Stomach smooth muscle (tissue), 2 donors: ENCODE measurements at regions not wholly inside any gene's neighbourhood (a gene's known extent, or its start where the extent isn't known, plus 50 kb on each side); places are given as distances from the start of the nearest gene placed in this dataset.

Experiments
- H3K27ac ChIP-seq: one replicate; pipeline ENCODE4 v1.7.0; 2013; ENCODE audit warnings: mild to moderate bottlenecking, low read length, inconsistent platforms
- H3K27me3 ChIP-seq, 2 donors: one replicate each; pipeline ENCODE4 v1.7.0; 2013; ENCODE audit warnings: low read length in 2 of 2; ENCODE audit not compliant: insufficient read depth in 2 of 2, control insufficient read depth in 1 of 2
- H3K36me3 ChIP-seq, 2 donors: one replicate each; pipeline ENCODE4 v1.7.0; 2013; ENCODE audit warnings: low read length in 2 of 2; ENCODE audit not compliant: control insufficient read depth in 2 of 2, insufficient read depth in 2 of 2
- H3K4me1 ChIP-seq: one replicate; pipeline ENCODE4 v1.7.0; 2013; ENCODE audit warnings: low read length; ENCODE audit not compliant: control insufficient read depth, insufficient read depth
- H3K4me3 ChIP-seq, 2 donors: one replicate each; pipeline ENCODE4 v1.7.0; 2013; ENCODE audit warnings: low read length in 2 of 2
- H3K9ac ChIP-seq, 2 donors: one replicate each; pipeline ENCODE4 v1.7.0; 2013; ENCODE audit warnings: low read length in 2 of 2, mild to moderate bottlenecking in 1 of 2
- H3K9me3 ChIP-seq, 2 donors: one replicate each; pipeline ENCODE4 v1.7.0; 2013; ENCODE audit warnings: low read length in 2 of 2; ENCODE audit not compliant: control insufficient read depth in 2 of 2
- donor health status: healthy.
- donor health status: Pancreatic carcinoma.

DNA sequence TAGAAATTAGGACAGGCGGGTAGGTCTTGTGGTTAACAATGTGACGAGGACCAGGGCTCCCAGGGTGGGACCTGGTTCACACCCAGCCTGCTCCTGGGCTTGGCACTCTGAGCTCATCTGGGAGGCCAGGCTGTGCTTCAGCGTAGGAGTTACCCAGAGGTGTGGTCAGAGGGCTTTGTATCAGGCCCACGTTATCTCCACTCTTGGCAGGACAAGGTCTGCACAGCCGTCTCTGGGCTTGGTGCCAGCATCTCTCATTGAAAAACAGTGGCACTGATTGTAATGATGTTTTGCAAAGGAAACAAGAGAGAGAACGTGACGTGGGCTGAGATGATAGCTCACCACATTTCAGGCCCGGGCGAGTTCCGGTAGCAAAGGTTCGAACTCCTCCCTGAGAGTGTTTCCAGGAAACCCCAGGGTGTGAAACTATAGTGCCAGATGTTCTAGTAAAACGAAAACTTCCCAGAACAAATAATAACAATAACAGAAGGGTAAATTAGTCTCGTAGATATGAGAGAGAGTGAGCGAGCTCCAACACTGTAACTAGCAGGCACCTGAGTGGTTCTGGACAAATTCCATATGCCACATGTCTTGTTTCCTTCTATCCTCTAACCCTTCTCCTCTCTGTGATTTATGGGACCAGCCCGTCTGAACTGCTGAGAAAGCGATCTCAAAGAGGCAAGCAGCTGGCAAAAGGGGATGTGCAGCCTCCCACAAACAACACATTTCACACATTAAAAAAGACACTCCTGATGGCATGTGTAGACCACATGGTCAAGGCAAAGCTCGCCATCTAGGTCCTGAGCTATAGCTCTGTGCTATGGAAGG, 227.3 kb downstream of the KTN1 start:
- Histone ChIP-seq H3K27ac (no peak overlapping the region), H3K4me3 (no peak overlapping the region), H3K36me3 (no peaks in the 10 kb centered on the region), H3K9me3 (peaks cover 0 to 6% of the 10 kb centered on the region in 2 donors), H3K4me1 (no peaks in the 10 kb centered on the region), H3K9ac (no peak overlapping the region), H3K27me3 (no peaks in the 10 kb centered on the region)

DNA sequence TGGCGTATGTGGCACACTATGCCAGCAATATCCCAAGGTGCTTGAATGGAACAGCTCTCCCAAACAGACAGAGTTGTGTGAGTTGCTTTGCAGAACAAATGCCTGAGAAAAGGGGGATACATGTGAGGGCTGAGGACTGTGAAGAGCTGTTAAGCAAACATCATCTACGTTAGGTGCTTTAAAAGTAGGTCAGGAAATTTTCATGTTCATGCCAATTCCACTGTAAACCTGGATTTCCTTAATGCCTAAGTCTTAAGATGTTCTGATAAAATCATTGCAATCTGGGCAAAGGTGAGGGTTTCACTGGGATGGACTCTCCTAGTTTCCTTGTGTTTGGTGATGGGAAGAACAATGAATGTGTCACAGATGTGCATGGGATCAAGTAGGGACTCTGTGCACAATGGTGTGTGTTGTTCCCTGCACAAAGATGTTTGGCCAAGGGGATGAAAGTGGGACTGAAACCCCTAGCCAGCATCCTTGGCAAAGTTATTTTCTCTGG, 227.9 kb downstream of the KTN1 start:
- no peaks in the 10 kb centered on the region for H3K27me3 ChIP-seq
- no peaks in the 10 kb centered on the region for H3K36me3 ChIP-seq
- no peak overlapping the region for H3K9ac ChIP-seq
- no peak overlapping the region for H3K4me3 ChIP-seq
- peaks cover 0 to 5% of the 10 kb centered on the region in 2 donors for H3K9me3 ChIP-seq
- no peak overlapping the region for H3K27ac ChIP-seq
- H3K4me1 ChIP-seq = no peaks in the 10 kb centered on the region

DNA sequence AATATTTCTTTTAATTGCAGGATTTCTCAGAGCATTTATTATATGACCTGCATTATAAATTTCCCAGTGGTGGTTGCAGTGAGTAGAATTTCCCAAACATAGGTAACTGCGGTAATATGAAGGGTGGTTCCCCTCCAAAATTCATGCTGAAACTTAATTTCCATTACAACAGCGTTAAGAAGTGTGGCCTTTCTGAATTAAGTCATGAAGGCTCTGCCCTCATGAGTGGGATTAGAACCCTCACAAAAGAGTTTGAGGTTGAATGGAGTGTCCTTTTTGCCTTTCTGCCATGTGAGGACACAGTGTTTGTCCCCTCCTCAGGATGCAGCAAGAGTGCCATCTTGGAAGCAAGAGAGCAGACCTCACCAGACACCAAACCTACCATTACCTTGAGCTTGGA, 233.6 kb downstream of the KTN1 start:
- Histone ChIP-seq H3K27me3 (no peaks in the 10 kb centered on the region), H3K9me3 (no peaks in the 10 kb centered on the region), H3K27ac (no peak overlapping the region), H3K9ac (no peak overlapping the region), H3K4me1 (no peaks in the 10 kb centered on the region), H3K4me3 (no peak overlapping the region), H3K36me3 (no peaks in the 10 kb centered on the region)

DNA sequence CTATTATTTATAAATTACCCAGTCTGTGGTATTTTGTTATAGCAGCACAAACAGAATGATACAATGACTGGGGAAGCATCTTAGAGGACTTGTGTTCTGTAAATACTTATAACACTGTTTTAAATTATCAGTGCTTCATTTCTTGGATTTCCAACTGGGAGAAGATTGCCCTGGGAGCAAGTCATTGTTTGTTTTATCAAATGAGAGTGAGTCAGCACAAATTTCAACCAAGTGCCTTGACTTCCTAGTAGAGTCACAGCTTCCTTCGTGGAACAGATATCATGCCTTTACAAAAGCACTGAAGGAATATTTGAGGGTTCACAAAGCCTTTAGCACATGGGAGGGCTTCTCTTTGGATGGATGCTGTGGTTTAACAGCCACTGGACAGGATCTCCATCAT, 234.1 kb downstream of the KTN1 start:
- Histone ChIP-seq H3K9ac (no peak overlapping the region), H3K4me3 (no peak overlapping the region), H3K9me3 (no peaks in the 10 kb centered on the region), H3K36me3 (no peaks in the 10 kb centered on the region), H3K27ac (no peak overlapping the region), H3K27me3 (no peaks in the 10 kb centered on the region), H3K4me1 (no peaks in the 10 kb centered on the region)

- Histone ChIP-seq H3K27me3 (no peaks in the 10 kb centered on the region), H3K4me3 (no peak overlapping the region), H3K27ac (no peak overlapping the region), H3K9ac (no peak overlapping the region), H3K36me3 (no peaks in the 10 kb centered on the region), H3K9me3 (no peaks in the 10 kb centered on the region), H3K4me1 (no peaks in the 10 kb centered on the region)
Observed at GRCh38 chr14:55814873-55815272, 234.9 kb downstream of the KTN1 start.

GRCh38 chr14:55816225-55816624, 236.2 kb downstream of the KTN1 start:
- Histone ChIP-seq H3K4me3 (no peak overlapping the region), H3K27me3 (no peaks in the 10 kb centered on the region), H3K4me1 (no peaks in the 10 kb centered on the region), H3K9ac (no peak overlapping the region), H3K27ac (no peak overlapping the region), H3K9me3 (no peaks in the 10 kb centered on the region), H3K36me3 (no peaks in the 10 kb centered on the region)

DNA sequence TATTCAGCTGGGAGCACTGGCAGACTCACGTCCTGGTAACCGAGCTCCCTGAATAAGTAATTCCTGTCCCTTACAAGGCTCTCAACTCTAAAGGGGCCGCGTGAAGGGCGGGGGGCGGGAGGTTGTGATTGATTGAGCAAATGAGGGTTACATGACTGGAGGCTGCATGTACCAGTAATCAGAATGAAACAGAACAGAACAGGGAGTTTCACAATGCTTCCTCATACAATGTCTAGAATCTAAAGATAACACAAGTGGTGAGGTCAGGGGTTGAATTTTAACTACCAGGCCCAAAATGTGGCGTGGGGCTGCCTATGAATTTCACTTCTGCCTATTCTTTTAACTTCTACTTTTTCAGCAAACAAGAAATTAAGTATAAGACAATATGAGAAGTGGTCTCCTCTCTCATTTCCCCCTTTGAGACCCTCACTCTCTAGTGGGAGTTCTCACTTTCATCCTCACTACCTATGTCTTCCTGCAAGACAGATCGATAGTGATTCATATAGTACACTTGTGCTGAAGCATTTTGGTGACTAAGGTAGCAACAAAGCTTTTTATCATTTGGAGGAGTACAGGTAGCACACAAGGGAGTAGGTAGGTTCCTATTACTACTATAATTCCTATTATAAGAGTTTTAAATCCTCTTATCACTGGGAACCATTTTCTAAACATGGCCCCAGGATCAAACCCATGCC, 239.8 kb downstream of the KTN1 start:
- H3K27me3 ChIP-seq = no peaks in the 10 kb centered on the region
- H3K27ac ChIP-seq = no peak overlapping the region
- peaks cover 3 to 5% of the 10 kb centered on the region in 2 donors for H3K9me3 ChIP-seq
- no peak overlapping the region for H3K4me3 ChIP-seq
- no peaks in the 10 kb centered on the region for H3K4me1 ChIP-seq
- no peak overlapping the region for H3K9ac ChIP-seq
- H3K36me3 ChIP-seq = no peaks in the 10 kb centered on the region

DNA sequence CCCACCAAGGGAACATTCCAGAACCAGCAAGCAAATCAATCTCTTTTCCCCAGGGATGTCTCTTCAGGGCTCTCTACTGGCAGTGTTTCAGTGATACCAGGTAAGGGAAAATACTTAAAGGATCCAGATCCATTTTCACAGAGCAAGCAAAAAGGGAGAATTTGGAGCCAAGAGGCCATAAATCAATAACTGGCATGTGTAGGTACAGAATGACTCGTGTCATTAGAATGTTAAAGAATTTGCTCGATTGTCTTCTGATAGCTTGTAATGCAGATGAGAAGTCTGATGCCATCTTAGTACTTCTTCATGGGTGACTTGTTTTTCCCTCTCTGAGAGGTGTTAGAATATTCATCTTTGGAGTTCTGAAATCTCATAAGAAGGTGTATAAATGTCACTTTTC, 242.9 kb downstream of the KTN1 start:
- Histone ChIP-seq H3K4me3 (no peak overlapping the region), H3K4me1 (no peaks in the 10 kb centered on the region), H3K36me3 (no peaks in the 10 kb centered on the region), H3K27me3 (no peaks in the 10 kb centered on the region), H3K9ac (no peak overlapping the region), H3K9me3 (peaks cover 3 to 5% of the 10 kb centered on the region in 2 donors), H3K27ac (no peak overlapping the region)

- Histone ChIP-seq H3K27ac (no peak overlapping the region), H3K9me3 (no peaks in the 10 kb centered on the region), H3K4me3 (no peak overlapping the region), H3K36me3 (no peaks in the 10 kb centered on the region), H3K4me1 (no peaks in the 10 kb centered on the region), H3K9ac (no peak overlapping the region), H3K27me3 (no peaks in the 10 kb centered on the region)
Observed at GRCh38 chr14:55832122-55832911, 252.3 kb downstream of the KTN1 start.

DNA sequence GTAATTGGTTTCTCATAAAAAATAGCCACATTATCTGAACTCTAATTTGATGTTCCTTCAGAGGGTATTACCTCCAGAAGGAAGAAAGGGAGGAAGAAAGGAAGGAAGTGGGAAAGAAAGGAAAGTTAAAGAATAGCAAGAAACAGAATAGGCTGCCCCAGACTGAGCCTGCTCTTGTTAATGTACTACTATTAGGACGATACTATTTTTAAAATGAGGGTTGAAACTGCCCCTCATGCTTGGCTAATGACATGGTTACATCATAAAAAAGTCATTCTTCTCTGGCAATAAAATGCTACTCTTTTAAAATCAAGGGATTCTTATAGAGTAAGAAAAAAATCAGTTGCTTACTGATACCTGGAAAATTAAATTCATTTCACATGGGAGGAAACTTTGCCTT, 253.0 kb downstream of the KTN1 start:
- no peak overlapping the region for H3K9ac ChIP-seq
- H3K36me3 ChIP-seq = no peaks in the 10 kb centered on the region
- H3K27ac ChIP-seq = no peak overlapping the region
- no peaks in the 10 kb centered on the region for H3K4me1 ChIP-seq
- H3K27me3 ChIP-seq = no peaks in the 10 kb centered on the region
- no peaks in the 10 kb centered on the region for H3K9me3 ChIP-seq
- H3K4me3 ChIP-seq = no peak overlapping the region
